GM21576 (cell line): ENCODE measurements at regions not wholly inside any gene's neighbourhood (a gene's known extent, or its start where the extent isn't known, plus 50 kb on each side); places are given as distances from the start of the nearest gene placed in this dataset.

ENCODE experiments used
- ATAC-seq: cut with Tn5 transposase; IDR thresholded peaks from one replicate; pipeline ENCODE4 v1.9.1; 2021; ENCODE audit warnings: mild to moderate bottlenecking, moderate library complexity; ENCODE audit not compliant: unreplicated experiment

GRCh38 chr4:151952137-151952536 is 191.3 kb upstream of the GATB start:
- no peak for ATAC-seq

- ATAC-seq, result no peak
These were observed 190.9 kb upstream of the GATB start for GRCh38 chr4:151951671-151952050.

- ATAC-seq, result no peak
These were observed 190.3 kb upstream of the GATB start for GRCh38 chr4:151950993-151951670.

GRCh38 chr4:151948351-151949016 is 187.7 kb upstream of the GATB start:
- ATAC-seq, result no peak

- ATAC-seq, result no peak
These were observed 185.9 kb upstream of the GATB start for GRCh38 chr4:151946718-151947117.

- ATAC-seq, result no peak
These were observed 182.2 kb upstream of the GATB start for GRCh38 chr4:151942971-151943370.

- ATAC-seq, result no peak
These were observed 180.3 kb upstream of the GATB start for GRCh38 chr4:151940926-151941617.

GRCh38 chr4:151940291-151940690 is 179.5 kb upstream of the GATB start:
- no peak for ATAC-seq

- no peak for ATAC-seq
These were observed 178.9 kb upstream of the GATB start for GRCh38 chr4:151939670-151940069.

- no peak for ATAC-seq
These were observed 174.6 kb upstream of the GATB start for GRCh38 chr4:151935411-151935810.

- no peak for ATAC-seq
These were observed 174.0 kb upstream of the GATB start for GRCh38 chr4:151934766-151935165.

GRCh38 chr4:151933122-151933827 is 172.5 kb upstream of the GATB start:
- ATAC-seq, result no peak

- no peak for ATAC-seq
These were observed 170.8 kb upstream of the GATB start for GRCh38 chr4:151931563-151931962.

- no peak for ATAC-seq
These were observed 169.6 kb upstream of the GATB start for GRCh38 chr4:151930372-151930771.

- ATAC-seq, result no peak
These were observed 167.3 kb upstream of the GATB start for GRCh38 chr4:151928112-151928511.

- ATAC-seq, result no peak
These were observed 162.0 kb upstream of the GATB start for GRCh38 chr4:151922811-151923210.

GRCh38 chr4:151922306-151922705 is 161.5 kb upstream of the GATB start:
- no peak for ATAC-seq

GRCh38 chr4:151921811-151922210 is 161.0 kb upstream of the GATB start:
- no peak for ATAC-seq

GRCh38 chr4:151921386-151921785 is 160.6 kb upstream of the GATB start:
- no peak for ATAC-seq

GRCh38 chr4:151917145-151917734 is 156.4 kb upstream of the GATB start:
- no peak for ATAC-seq

GRCh38 chr4:151912632-151913031 is 151.8 kb upstream of the GATB start:
- no peak for ATAC-seq
